NCI-H2107 (cell line): ENCODE measurements at regions not wholly inside any gene's neighbourhood (a gene's known extent, or its start where the extent isn't known, plus 50 kb on each side); places are given as distances from the start of the nearest gene placed in this dataset.

Source experiments
- DNase-seq: peaks from one replicate; lab custom pipeline; 2025; lab: John Stamatoyannopoulos, UW

DNA sequence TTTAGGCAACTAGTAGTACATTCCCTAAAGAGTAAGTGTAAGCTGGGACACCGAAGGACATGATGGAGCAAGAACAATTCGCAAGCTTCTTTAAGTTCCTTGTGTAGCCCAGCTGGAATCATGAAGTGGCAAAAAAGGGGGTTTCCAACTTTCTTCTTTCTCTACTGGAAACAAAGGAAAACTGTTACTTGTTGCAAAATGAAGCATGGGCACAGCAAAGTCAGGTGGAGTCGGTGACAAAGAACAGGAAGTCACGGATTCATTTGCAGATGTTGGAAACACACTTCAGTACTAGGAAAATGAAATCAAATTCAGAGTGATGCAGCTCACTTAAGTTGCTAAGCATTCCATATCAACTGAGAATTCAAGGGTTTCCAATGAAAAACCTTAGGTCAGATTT, 706.9 kb upstream of the STXBP6 start:
- DNase-seq, result no peak

DNA sequence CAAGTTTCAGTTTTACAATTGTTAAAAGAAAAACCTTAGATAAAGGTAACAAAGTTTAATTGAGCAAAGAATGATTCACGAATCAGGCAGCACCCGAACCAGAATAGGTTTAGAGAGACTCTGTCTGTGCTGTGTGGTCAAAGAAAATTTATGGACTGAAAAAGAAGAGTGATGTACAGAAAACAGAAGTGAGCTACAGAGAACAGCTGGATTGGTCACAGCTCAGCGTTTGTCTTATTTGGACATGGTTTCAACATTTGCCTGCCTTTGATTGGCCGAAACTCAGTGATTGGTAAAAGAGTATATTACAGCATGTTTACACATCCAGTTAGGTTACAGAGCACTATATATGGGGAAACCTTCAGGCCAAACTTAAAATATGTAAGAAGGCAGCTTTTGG, 703.2 kb upstream of the STXBP6 start:
- no peak for DNase-seq

DNA sequence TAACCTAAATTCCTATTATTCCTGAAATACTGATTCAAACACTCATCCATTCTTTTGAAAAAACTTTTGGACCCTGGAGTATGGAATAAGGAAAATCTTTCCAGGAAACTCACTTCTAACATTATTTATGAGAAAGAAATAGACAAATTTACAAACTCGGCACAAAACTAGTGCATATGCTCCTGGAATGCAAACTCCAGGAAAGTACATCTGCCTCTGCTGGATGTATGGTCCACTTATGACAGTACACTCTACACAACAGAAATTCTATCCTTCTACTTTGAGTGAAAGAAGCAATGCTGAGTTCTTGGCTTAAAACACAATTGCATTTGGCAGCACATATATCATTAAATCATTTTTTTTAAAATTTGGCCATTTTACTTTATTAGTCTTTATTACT, 700.5 kb upstream of the STXBP6 start:
- no peak for DNase-seq
